GM23338 (cell line): ENCODE measurements at regions not wholly inside any gene's neighbourhood (a gene's known extent, or its start where the extent isn't known, plus 50 kb on each side); places are given as distances from the start of the nearest gene placed in this dataset.

ENCODE experiments used
- CREB1 ChIP-seq: fragments of 250-450 bp; sonication (Bioruptor Pico); IDR thresholded peaks from 2 replicates; pipeline ENCODE4 v1.5.0; 2020; ENCODE audit warnings: low read depth, mild to moderate bottlenecking, moderate library complexity
- CTCF ChIP-seq, 2 experiments: fragments of 200-600 bp in 1 of 2; sonication (generic) in 1 of 2; conservative IDR thresholded peaks; 2 replicates each; pipeline versions ENCODE4 v1.5.1 to v1.6.1; 2016 to 2017; ENCODE audit warnings: antibody characterized with exemption in 2 of 2, low read depth in 2 of 2, mild to moderate bottlenecking in 2 of 2, moderate library complexity in 1 of 2
- ETS1 ChIP-seq: IDR thresholded peaks from 2 replicates; pipeline ENCODE4 v1.6.1; 2016; ENCODE audit warnings: antibody characterized with exemption
- EZH2 ChIP-seq: fragments of 200-600 bp; sonication (generic); IDR thresholded peaks from one replicate; pipeline ENCODE4 v1.8.0; 2017; ENCODE audit warnings: antibody characterized with exemption, mild to moderate bottlenecking, low read depth; ENCODE audit not compliant: unreplicated experiment
- EZH2phosphoT487 ChIP-seq: fragments of 200-600 bp; sonication (generic); IDR thresholded peaks from one replicate; pipeline ENCODE4 v1.8.1; 2018; ENCODE audit warnings: antibody characterized with exemption; ENCODE audit not compliant: unreplicated experiment
- NANOG ChIP-seq: IDR thresholded peaks from 2 replicates; pipeline ENCODE4 v1.6.1; 2016; ENCODE audit warnings: antibody characterized with exemption, borderline replicate concordance
- POLR2AphosphoS5 ChIP-seq: IDR thresholded peaks from 2 replicates; pipeline ENCODE4 v1.6.1; 2016; ENCODE audit warnings: antibody characterized with exemption, low read depth
- REST ChIP-seq: IDR thresholded peaks from one replicate; pipeline ENCODE4 v1.6.1; 2018; ENCODE audit warnings: antibody characterized with exemption; ENCODE audit not compliant: unreplicated experiment
- ZNF114 ChIP-seq: fragments of 250-450 bp; sonication (Bioruptor Pico); IDR thresholded peaks from 2 replicates; pipeline ENCODE4 v1.5.0; 2020; ENCODE audit warnings: mild to moderate bottlenecking, moderate library complexity

- TF ChIP-seq POLR2AphosphoS5 (no peak), EZH2 (no peak), CTCF (conservative IDR thresholded peaks at IDR 0.05; ENCODE audit: low read depth in 2 of 2) (no peak), EZH2phosphoT487 (no peak), ETS1 (no peak), REST (no peak), ZNF114 (no peak), CREB1 (no peak), NANOG (no peak)
Observed at GRCh38 chr17:77439189-77440018, 298.6 kb downstream of the SEC14L1 start.
